IMR-90 (cell line): ENCODE measurements at regions not wholly inside any gene's neighbourhood (a gene's known extent, or its start where the extent isn't known, plus 50 kb on each side); places are given as distances from the start of the nearest gene placed in this dataset.

Experiments
- ATAC-seq: fragments of 200-7000 bp; cut with Tn5 transposase; 2 replicates; pipeline ENCODE4 v1.9.1; 2020; ENCODE audit warnings: low read depth, mild to moderate bottlenecking, moderate library complexity
- BruUV-seq: library from RNA; stranded (reverse); fragments of 400-500 nt; replicated peaks from 2 replicates; lab custom pipeline; 2021; lab: Mats Ljungman, UMichigan
- CTCF ChIA-PET: fragments of 300-600 bp; formaldehyde crosslinking; extraction: SDS; loops from one replicate; lab custom pipeline; 2021; ENCODE audit warnings: antibody characterized with exemption; lab: Yijun Ruan, JAX
- POLR2A ChIA-PET: fragments of 300-600 bp; sonication (Branson Sonifier 250); formaldehyde crosslinking; loops from one replicate; lab custom pipeline; 2022; ENCODE audit warnings: antibody characterized with exemption; ENCODE audit not compliant: unreplicated experiment; lab: Charles Lee
- DNase-seq: peaks from one replicate; pipeline ENCODE4 v3.0.0; 2013
- H2AFZ ChIP-seq: replicated peaks from 2 replicates; pipeline ENCODE3; 2013; ENCODE audit warnings: low read length, mild to moderate bottlenecking; ENCODE audit not compliant: poor library complexity
- H2AK5ac ChIP-seq: 2 replicates; pipeline ENCODE4 v1.6.1; 2013; ENCODE audit warnings: low read depth, low read length, inconsistent platforms
- H2AK9ac ChIP-seq: replicated peaks from 2 replicates; pipeline ENCODE3; 2013; ENCODE audit warnings: mild to moderate bottlenecking, low read depth, low read length, moderate library complexity; ENCODE audit not compliant: poor library complexity
- H2BK120ac ChIP-seq: 2 replicates; pipeline ENCODE4 v1.6.1; 2013; ENCODE audit warnings: low read depth, low read length, inconsistent platforms
- H2BK15ac ChIP-seq: 3 replicates; pipeline ENCODE4 v1.6.1; 2013; ENCODE audit warnings: low read depth, low read length, inconsistent platforms
- H2BK20ac ChIP-seq: 2 replicates; pipeline ENCODE4 v1.6.1; 2013; ENCODE audit warnings: low read depth, mild to moderate bottlenecking, inconsistent platforms, low read length, moderate library complexity
- H2BK5ac ChIP-seq: 2 replicates; pipeline ENCODE4 v1.6.1; 2013; ENCODE audit warnings: mild to moderate bottlenecking, low read depth, low read length, inconsistent platforms; ENCODE audit not compliant: poor library complexity, severe bottlenecking
- H3K14ac ChIP-seq: replicated peaks from 2 replicates; pipeline ENCODE4 v1.6.1; 2013; ENCODE audit warnings: low read depth, low read length, inconsistent platforms
- H3K18ac ChIP-seq: 2 replicates; pipeline ENCODE4 v1.6.1; 2013; ENCODE audit warnings: low read depth, low read length, control low read depth
- H3K23ac ChIP-seq: 2 replicates; pipeline ENCODE4 v1.6.1; 2013; ENCODE audit warnings: low read depth, low read length, inconsistent platforms
- H3K27ac ChIP-seq: 2 replicates; pipeline ENCODE4 v1.5.1; 2013; ENCODE audit warnings: mild to moderate bottlenecking, control low read depth, low read length; ENCODE audit not compliant: insufficient read depth
- H3K27me3 ChIP-seq: 2 replicates; pipeline ENCODE4 v1.6.1; 2013; ENCODE audit warnings: low read length; ENCODE audit not compliant: control insufficient read depth, insufficient read depth
- H3K36me3 ChIP-seq: 2 replicates; pipeline ENCODE4 v1.6.1; 2013; ENCODE audit warnings: low read length, mixed read lengths; ENCODE audit not compliant: control insufficient read depth, insufficient read depth
- H3K4ac ChIP-seq: 2 replicates; pipeline ENCODE4 v1.6.1; 2013; ENCODE audit warnings: low read depth, low read length, inconsistent platforms
- H3K4me1 ChIP-seq: 2 replicates; pipeline ENCODE4 v1.6.1; 2013; ENCODE audit warnings: low read length, mixed read lengths; ENCODE audit not compliant: control insufficient read depth, insufficient read depth
- H3K4me2 ChIP-seq: 2 replicates; pipeline ENCODE4 v1.6.1; 2013; ENCODE audit warnings: low read depth, mild to moderate bottlenecking, control low read depth, low read length, moderate library complexity
- H3K4me3 ChIP-seq: 2 replicates; pipeline ENCODE4 v1.5.1; 2013; ENCODE audit warnings: low read depth, mild to moderate bottlenecking, control low read depth, low read length, moderate library complexity; ENCODE audit not compliant: insufficient read depth
- H3K56ac ChIP-seq: 2 replicates; pipeline ENCODE4 v1.6.1; 2013; ENCODE audit warnings: low read length, inconsistent platforms; ENCODE audit not compliant: insufficient read depth; ENCODE audit errors: extremely low read depth
- H3K79me1 ChIP-seq, 2 experiments: 2 replicates each; pipeline ENCODE4 v1.6.1; 2013; ENCODE audit warnings: low read length in 2 of 2, inconsistent platforms in 1 of 2, low read depth in 1 of 2
- H3K9ac ChIP-seq: 2 replicates; pipeline ENCODE4 v1.6.1; 2013; ENCODE audit warnings: low read depth, low read length, control low read depth
- H3K9me1 ChIP-seq: 2 replicates; pipeline ENCODE4 v1.6.1; 2013; ENCODE audit warnings: low read length, inconsistent platforms; ENCODE audit not compliant: insufficient read depth
- H3K9me3 ChIP-seq: 2 replicates; pipeline ENCODE4 v1.6.1; 2013; ENCODE audit warnings: low read length; ENCODE audit not compliant: control insufficient read depth, insufficient read depth
- H4K20me1 ChIP-seq: 2 replicates; pipeline ENCODE4 v1.6.1; 2013; ENCODE audit warnings: low read length, inconsistent platforms; ENCODE audit not compliant: insufficient read depth
- H4K5ac ChIP-seq: 2 replicates; pipeline ENCODE4 v1.6.1; 2013; ENCODE audit warnings: mild to moderate bottlenecking, low read depth, low read length, control low read depth
- H4K8ac ChIP-seq, 2 experiments: 2 replicates each; pipeline ENCODE4 v1.6.1; 2013; ENCODE audit warnings: low read depth in 2 of 2, low read length in 2 of 2, control low read depth in 1 of 2, inconsistent platforms in 1 of 2
- H4K91ac ChIP-seq: 2 replicates; pipeline ENCODE4 v1.6.1; 2013; ENCODE audit warnings: low read depth, low read length, inconsistent platforms; ENCODE audit not compliant: insufficient read depth
- BHLHE40 ChIP-seq: fragments of 150-350 bp; IDR thresholded peaks from 2 replicates; pipeline ENCODE4 v1.6.1; 2016; ENCODE audit warnings: mild to moderate bottlenecking, low read depth, low read length
- CEBPB ChIP-seq: IDR thresholded peaks from 2 replicates; pipeline ENCODE4 v1.6.1; 2012; ENCODE audit warnings: low read depth, low read length, improper control_type of control experiment
- CHD1 ChIP-seq: IDR thresholded peaks from 2 replicates; pipeline ENCODE4 v1.6.1; 2012; ENCODE audit warnings: low read depth, low read length, improper control_type of control experiment
- CTCF ChIP-seq: conservative IDR thresholded peaks from 2 replicates; pipeline ENCODE4 v1.5.1; 2012; ENCODE audit warnings: mild to moderate bottlenecking, low read depth, low read length, improper control_type of control experiment
- ELK1 ChIP-seq: fragments of 150-350 bp; IDR thresholded peaks from 2 replicates; pipeline ENCODE4 v1.6.1; 2016; ENCODE audit warnings: low read depth, mild to moderate bottlenecking, low read length, moderate library complexity, borderline replicate concordance
- FOS ChIP-seq: fragments of 150-350 bp; IDR thresholded peaks from 2 replicates; pipeline ENCODE4 v1.6.1; 2016; ENCODE audit warnings: low read depth, low read length
- MAFK ChIP-seq: IDR thresholded peaks from 2 replicates; pipeline ENCODE4 v1.6.1; 2012; ENCODE audit warnings: low read depth, low read length, improper control_type of control experiment
- MAZ ChIP-seq: IDR thresholded peaks from 2 replicates; pipeline ENCODE4 v1.6.1; 2012; ENCODE audit warnings: low read depth, mild to moderate bottlenecking, low read length, improper control_type of control experiment, moderate library complexity, borderline replicate concordance
- MXI1 ChIP-seq: IDR thresholded peaks from 2 replicates; pipeline ENCODE4 v1.6.1; 2012; ENCODE audit warnings: low read depth, mild to moderate bottlenecking, low read length, moderate library complexity, borderline replicate concordance
- NFE2L2 ChIP-seq: fragments of 150-350 bp; IDR thresholded peaks from 2 replicates; pipeline ENCODE4 v1.6.1; 2016; ENCODE audit warnings: low read depth, mild to moderate bottlenecking, low read length
- POLR2A ChIP-seq: IDR thresholded peaks from 2 replicates; pipeline ENCODE4 v1.6.1; 2012; ENCODE audit warnings: mild to moderate bottlenecking, low read depth, low read length
- RAD21 ChIP-seq: IDR thresholded peaks from 2 replicates; pipeline ENCODE4 v1.6.1; 2012; ENCODE audit warnings: low read length, improper control_type of control experiment
- RCOR1 ChIP-seq: IDR thresholded peaks from 2 replicates; pipeline ENCODE4 v1.6.1; 2012; ENCODE audit warnings: mild to moderate bottlenecking, low read length, improper control_type of control experiment; ENCODE audit not compliant: insufficient replicate concordance
- RFX5 ChIP-seq: IDR thresholded peaks from 2 replicates; pipeline ENCODE4 v1.8.0; 2012; ENCODE audit warnings: low read depth, mild to moderate bottlenecking, low read length, moderate library complexity
- SMC3 ChIP-seq: fragments of 150-350 bp; IDR thresholded peaks from 2 replicates; pipeline ENCODE4 v1.6.1; 2016; ENCODE audit warnings: low read depth, mild to moderate bottlenecking, antibody characterized with exemption, low read length, moderate library complexity
- USF2 ChIP-seq: fragments of 150-350 bp; IDR thresholded peaks from 2 replicates; pipeline ENCODE4 v1.6.1; 2017; ENCODE audit warnings: mild to moderate bottlenecking, antibody characterized with exemption, low read length, low read depth
- WGBS, 2 experiments: methylation state at CpG; one replicate each; pipeline versions ENCODE4 v1.1.5 to v1.1.7; 2013; ENCODE audit warnings: missing lambda C conversion rate in 2 of 2; ENCODE audit not compliant: insufficient read length in 1 of 2; ENCODE audit errors: extremely low coverage in 2 of 2; 5-methylcytosine and 5-hydroxymethylcytosine counted together
- dilution Hi-C: fragments of 300-500 bp; cut with HindIII; formaldehyde crosslinking; loops from one replicate; pipeline ENCODE4 v1.14.3; 2018; ENCODE audit warnings: low sequenced_read_pairs; ENCODE audit not compliant: unreplicated experiment
- in situ Hi-C: fragments of 300-500 bp; cut with MboI; formaldehyde crosslinking; loops from 3 replicates; pipeline ENCODE4 v1.14.3; 2019; ENCODE audit warnings: low sequenced_read_pairs, inconsistent platforms, mixed read lengths
- intact Hi-C: fragments of 100-400 bp; cut with micrococcal nuclease; formaldehyde crosslinking; loops from 2 replicates; pipeline ENCODE4 v1.10.0; 2022

- no peak overlapping the region for H3K23ac ChIP-seq
- no peak overlapping the region for H2BK5ac ChIP-seq
- no peak overlapping the region for H2AK9ac ChIP-seq
- H3K14ac ChIP-seq: no peak overlapping the region
- H3K27me3 ChIP-seq: peaks cover 1% of the 10 kb centered on the region; the same call in 1 of the 2 replicates
- H4K91ac ChIP-seq: no peak overlapping the region
- in situ Hi-C loops (no loop called here), intact Hi-C loops (no loop called here), dilution Hi-C loops (no loop called here)
- no peak overlapping the region for H3K4me3 ChIP-seq
- H3K4me2 ChIP-seq: no peak overlapping the region
- no peaks in the 10 kb centered on the region for H3K36me3 ChIP-seq
- H2AFZ ChIP-seq: no peak overlapping the region
- no peaks in the 10 kb centered on the region for H4K20me1 ChIP-seq
- POLR2A ChIA-PET: no interaction called here
- H3K9me1 ChIP-seq: no peaks in the 10 kb centered on the region
- H3K9me3 ChIP-seq: no peaks in the 10 kb centered on the region
- WGBS, 2 experiments: no CpG with 5 or more reads among the region's 2 CpGs
- H3K56ac ChIP-seq: no peak overlapping the region
- no peak overlapping the region for H3K27ac ChIP-seq
- H3K79me1 ChIP-seq: no peaks in the 10 kb centered on the region
- BruUV-seq: no TSS peak
- no peak overlapping the region for H3K9ac ChIP-seq
- no peak overlapping the region for H2BK15ac ChIP-seq
- no peak overlapping the region for H3K18ac ChIP-seq
- TF ChIP-seq CHD1 (no peak), MAFK (no peak), RFX5 (no peak), CTCF (no peak), RCOR1 (no peak), POLR2A (no peak), BHLHE40 (no peak), FOS (no peak), RAD21 (no peak), NFE2L2 (no peak), SMC3 (no peak), MXI1 (no peak), ELK1 (no peak), CEBPB (no peak), MAZ (no peak), USF2 (no peak)
- H2BK20ac ChIP-seq: no peak overlapping the region
- ATAC-seq (no peak), DNase-seq (no peak)
- H3K4me1 ChIP-seq: no peaks in the 10 kb centered on the region
- no peak overlapping the region for H2BK120ac ChIP-seq
- no peak overlapping the region for H4K8ac ChIP-seq
- CTCF ChIA-PET: no interaction called here
- no peak overlapping the region for H2AK5ac ChIP-seq
- no peak overlapping the region for H4K5ac ChIP-seq
- H3K4ac ChIP-seq: no peak overlapping the region
Measured at GRCh38 chr11:36791957-36792356, 193.9 kb upstream of the RAG2 start.
